ENCODE measurements at regions not wholly inside any gene's neighbourhood (a gene's known extent, or its start where the extent isn't known, plus 50 kb on each side); places are given as distances from the start of the nearest gene placed in this dataset.

- no peak for TF ChIP-seq POLR2A (IDR thresholded peaks at IDR 0.05)
- no peak for TF ChIP-seq CTCF (IDR thresholded peaks at IDR 0.05)
- no peak for DNase-seq (ENCODE audit: low spot score in 2 of 2)
- intact Hi-C loops (cut with DNase I; ENCODE audit: low total_unique reads): no loop called here
Measured at GRCh38 chr2:128510701-128511397, 192.2 kb upstream of the HS6ST1 start.

GRCh38 chr2:128511731-128512378 lies 193.2 kb upstream of the HS6ST1 start:
- 94 to 96% methylated on average over 12 of the region's 12 CpGs for WGBS, 2 donors
- TF ChIP-seq POLR2A (IDR thresholded peaks at IDR 0.05): no peak
- no peak for DNase-seq (ENCODE audit: low spot score in 2 of 2)
- no peak overlapping the region for H3K4me3 ChIP-seq (ENCODE audit: low read depth, poor library complexity, severe bottlenecking)
- intact Hi-C loops (cut with DNase I; ENCODE audit: low total_unique reads): no loop called here

More at GRCh38 chr2:128510701-128511397, 192.2 kb upstream of the HS6ST1 start:
- no peak overlapping the region for H3K4me3 ChIP-seq (ENCODE audit: low read depth, poor library complexity, severe bottlenecking)
- WGBS, 2 donors: 61 to 65% methylated on average over 4 of the region's 4 CpGs

- WGBS, 2 donors: 82 to 83% methylated on average over 9 of the region's 9 CpGs
- H3K4me3 ChIP-seq (ENCODE audit: low read depth, poor library complexity, severe bottlenecking): no peak overlapping the region
- intact Hi-C loops (cut with DNase I; ENCODE audit: low total_unique reads): no loop called here
- no peak for DNase-seq (ENCODE audit: low spot score in 2 of 2)
- TF ChIP-seq POLR2A (IDR thresholded peaks at IDR 0.05): no peak
- no peak for TF ChIP-seq CTCF (IDR thresholded peaks at IDR 0.05)
Measured at GRCh38 chr2:128512379-128513115, 193.9 kb upstream of the HS6ST1 start.

DNA sequence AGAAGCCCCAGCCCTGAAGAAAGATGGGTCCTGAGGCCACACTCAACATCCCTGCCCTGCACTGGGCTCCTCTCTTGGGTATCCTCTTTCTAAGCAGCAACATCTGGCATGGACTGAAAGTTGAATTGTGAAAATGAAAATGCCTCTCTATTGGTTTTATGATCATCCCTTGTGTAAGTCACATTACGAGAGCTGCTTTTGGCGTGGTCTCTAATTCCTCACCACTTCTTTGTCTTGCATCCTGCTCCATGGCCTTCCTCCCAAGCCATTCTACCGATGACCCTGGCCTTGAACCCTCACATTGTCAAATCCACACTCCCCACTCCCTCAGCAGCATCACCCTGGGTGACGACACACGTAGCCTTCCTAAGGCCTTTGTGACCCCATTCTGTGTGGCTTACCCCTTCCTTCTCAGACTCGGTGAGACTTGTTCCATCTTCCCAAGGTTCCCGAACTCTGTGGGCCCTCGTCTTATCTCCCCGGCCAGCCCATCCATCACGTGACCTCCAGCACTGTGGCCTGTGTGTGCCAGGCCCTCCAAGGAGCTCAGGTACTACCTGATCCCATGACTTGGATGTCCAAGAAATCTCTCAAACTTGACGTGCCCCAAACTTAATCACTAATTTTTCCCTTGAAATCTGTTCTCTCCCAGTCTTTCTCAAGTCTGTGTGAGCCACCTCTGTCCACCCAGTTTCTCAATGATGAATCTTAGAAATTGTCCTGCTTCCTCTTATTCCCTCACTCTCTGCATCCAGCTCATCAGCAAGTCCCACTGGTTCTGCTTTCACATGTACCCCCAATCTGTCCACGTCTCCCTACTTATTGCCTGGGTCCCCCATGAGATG lies 194.7 kb upstream of the HS6ST1 start:
- no peak overlapping the region for H3K4me3 ChIP-seq (ENCODE audit: low read depth, poor library complexity, severe bottlenecking)
- 83 to 91% methylated on average over 12 of the region's 12 CpGs for WGBS, 2 donors
- intact Hi-C loops (cut with DNase I; ENCODE audit: low total_unique reads): no loop called here
- TF ChIP-seq POLR2A (IDR thresholded peaks at IDR 0.05) (no peak), CTCF (IDR thresholded peaks at IDR 0.05) (no peak)
- no peak for DNase-seq (ENCODE audit: low spot score in 2 of 2)

DNA sequence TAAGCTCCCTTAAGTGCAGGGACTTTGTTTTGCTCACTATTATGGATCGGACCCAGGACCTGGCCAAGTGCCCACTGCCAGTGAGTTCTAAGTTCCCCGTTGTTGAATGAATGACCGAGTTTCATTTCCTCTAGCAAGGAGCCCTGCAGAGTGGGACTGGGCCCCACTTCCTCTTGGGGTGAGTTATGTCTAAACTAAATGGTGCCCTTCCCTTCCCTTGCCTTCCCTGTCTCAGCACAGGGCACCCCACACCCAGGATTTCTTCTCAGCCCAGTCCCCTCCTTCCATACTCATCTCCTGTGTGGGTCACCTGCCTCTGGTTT lies 195.3 kb upstream of the HS6ST1 start:
- no peak for DNase-seq (ENCODE audit: low spot score in 2 of 2)
- intact Hi-C loops (cut with DNase I; ENCODE audit: low total_unique reads): no loop called here
- H3K4me3 ChIP-seq (ENCODE audit: low read depth, poor library complexity, severe bottlenecking): no peak overlapping the region
- 78 to 81% methylated on average over 3 of the region's 3 CpGs for WGBS, 2 donors
- TF ChIP-seq POLR2A (IDR thresholded peaks at IDR 0.05) (no peak), CTCF (IDR thresholded peaks at IDR 0.05) (no peak)

Data from lower leg skin (tissue), 4 donors.